22Rv1 (cell line): ENCODE measurements at regions not wholly inside any gene's neighbourhood (a gene's known extent, or its start where the extent isn't known, plus 50 kb on each side); places are given as distances from the start of the nearest gene placed in this dataset.

Experiments
- ZFX ChIP-seq: fragments of 450-650 bp; IDR thresholded peaks from 2 replicates; pipeline ENCODE4 v1.6.1; 2017; ENCODE audit warnings: antibody characterized with exemption, borderline replicate concordance
- TF ChIP-seq, protein P1 (sequence below): fragments of 450-650 bp; IDR thresholded peaks from 2 replicates; pipeline ENCODE4 v1.5.1; 2017; ENCODE audit warnings: mild to moderate bottlenecking

DNA sequence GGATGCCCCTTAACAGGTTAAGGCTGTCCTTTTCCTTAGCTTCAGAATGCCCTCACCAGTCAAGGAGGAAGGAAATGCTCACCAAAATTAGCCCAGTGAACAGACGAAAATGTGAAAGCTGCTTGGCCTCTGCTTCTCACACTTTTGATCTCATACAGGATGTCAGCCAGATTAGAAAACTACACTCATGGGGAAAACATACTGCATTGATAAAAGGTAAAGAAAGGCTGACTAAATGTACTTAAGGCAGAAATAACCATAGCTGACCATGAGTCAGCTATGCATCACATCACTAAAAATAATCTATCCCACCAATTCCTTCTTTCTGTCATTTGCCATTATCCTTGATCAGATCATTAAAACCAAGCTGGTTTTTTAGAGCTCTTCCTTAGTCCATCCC is 198.4 kb upstream of the TENT5A start:
- TF ChIP-seq, protein P1, sequence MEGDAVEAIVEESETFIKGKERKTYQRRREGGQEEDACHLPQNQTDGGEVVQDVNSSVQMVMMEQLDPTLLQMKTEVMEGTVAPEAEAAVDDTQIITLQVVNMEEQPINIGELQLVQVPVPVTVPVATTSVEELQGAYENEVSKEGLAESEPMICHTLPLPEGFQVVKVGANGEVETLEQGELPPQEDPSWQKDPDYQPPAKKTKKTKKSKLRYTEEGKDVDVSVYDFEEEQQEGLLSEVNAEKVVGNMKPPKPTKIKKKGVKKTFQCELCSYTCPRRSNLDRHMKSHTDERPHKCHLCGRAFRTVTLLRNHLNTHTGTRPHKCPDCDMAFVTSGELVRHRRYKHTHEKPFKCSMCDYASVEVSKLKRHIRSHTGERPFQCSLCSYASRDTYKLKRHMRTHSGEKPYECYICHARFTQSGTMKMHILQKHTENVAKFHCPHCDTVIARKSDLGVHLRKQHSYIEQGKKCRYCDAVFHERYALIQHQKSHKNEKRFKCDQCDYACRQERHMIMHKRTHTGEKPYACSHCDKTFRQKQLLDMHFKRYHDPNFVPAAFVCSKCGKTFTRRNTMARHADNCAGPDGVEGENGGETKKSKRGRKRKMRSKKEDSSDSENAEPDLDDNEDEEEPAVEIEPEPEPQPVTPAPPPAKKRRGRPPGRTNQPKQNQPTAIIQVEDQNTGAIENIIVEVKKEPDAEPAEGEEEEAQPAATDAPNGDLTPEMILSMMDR, result no peak
- no peak for TF ChIP-seq ZFX
